ENCODE measurements at regions not wholly inside any gene's neighbourhood (a gene's known extent, or its start where the extent isn't known, plus 50 kb on each side); places are given as distances from the start of the nearest gene placed in this dataset.

DNA sequence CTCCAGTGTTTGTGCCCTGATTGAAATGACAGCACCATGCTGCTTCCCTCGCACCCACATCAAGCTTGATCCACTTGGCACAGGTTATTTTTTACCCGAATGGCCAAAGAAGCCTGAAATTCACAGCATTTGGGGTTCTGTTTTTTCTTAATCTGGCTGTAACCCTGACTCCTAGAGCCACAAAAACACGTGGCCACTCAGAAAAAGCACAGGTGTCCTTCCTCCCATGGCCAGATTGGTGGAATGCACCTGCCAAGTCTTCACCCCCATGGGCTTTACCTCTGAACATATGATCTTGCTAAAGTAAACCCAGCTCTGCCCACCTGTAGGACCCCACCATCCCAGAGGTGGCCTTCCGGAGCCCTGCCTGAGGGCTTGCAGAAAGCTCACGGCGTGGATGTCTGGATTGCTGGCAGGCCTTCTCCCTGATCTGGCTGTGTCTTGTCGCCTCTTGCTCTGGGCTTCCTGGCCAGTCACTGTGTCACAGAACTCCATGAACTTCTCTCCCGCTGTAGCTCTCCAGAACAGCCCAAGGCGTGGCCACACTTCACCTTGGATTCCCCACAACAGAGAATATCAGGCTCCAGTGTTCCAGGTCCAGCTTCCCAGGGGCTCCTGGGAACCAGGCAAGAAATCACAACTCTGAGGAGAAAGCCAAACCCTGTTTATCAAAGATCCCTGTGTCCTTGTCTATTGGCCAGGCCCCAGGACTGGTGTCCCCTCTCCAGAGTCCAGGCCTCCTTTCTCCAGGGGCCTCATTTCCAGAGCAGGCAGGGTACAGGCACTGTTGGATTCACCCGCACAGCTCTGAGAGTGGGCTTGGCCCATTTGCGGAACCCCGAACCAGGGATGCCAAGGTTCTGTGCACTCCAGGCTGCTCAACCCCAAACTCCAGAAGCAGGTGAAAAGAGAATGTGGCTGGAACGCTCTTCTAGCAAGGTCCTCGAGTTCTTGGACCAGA is 272.5 kb downstream of the SYK start:
- no peak for DNase-seq (ENCODE audit: low read depth, low spot score)
- no peak overlapping the region for H3K4me3 ChIP-seq (ENCODE audit: low read depth, low read length)
- TF ChIP-seq, protein P1, sequence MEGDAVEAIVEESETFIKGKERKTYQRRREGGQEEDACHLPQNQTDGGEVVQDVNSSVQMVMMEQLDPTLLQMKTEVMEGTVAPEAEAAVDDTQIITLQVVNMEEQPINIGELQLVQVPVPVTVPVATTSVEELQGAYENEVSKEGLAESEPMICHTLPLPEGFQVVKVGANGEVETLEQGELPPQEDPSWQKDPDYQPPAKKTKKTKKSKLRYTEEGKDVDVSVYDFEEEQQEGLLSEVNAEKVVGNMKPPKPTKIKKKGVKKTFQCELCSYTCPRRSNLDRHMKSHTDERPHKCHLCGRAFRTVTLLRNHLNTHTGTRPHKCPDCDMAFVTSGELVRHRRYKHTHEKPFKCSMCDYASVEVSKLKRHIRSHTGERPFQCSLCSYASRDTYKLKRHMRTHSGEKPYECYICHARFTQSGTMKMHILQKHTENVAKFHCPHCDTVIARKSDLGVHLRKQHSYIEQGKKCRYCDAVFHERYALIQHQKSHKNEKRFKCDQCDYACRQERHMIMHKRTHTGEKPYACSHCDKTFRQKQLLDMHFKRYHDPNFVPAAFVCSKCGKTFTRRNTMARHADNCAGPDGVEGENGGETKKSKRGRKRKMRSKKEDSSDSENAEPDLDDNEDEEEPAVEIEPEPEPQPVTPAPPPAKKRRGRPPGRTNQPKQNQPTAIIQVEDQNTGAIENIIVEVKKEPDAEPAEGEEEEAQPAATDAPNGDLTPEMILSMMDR (IDR thresholded peaks at IDR 0.05; ENCODE audit: low read depth, low read length) = no peak
- in situ Hi-C loops (cut with HindIII; ENCODE audit: low sequenced_read_pairs) = no loop called here

DNA sequence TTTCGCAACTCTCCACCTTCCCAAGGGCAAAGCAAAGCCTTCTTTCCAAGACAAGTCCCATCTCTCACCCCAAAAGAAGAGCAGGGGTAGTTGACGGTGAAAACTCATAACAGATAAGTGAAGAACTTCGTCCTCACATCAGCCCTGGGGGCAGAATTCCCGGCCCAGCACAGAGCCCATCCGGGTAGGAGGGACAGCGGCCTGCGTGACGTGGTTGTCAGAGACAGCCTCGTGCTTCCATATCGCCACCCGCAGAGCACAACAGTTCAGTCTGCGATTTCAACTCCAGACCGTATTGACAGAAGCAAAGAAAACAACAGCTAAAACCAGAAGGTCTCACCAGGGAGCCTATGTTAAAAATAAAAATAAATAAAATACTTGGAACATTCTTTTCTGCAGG is 273.2 kb downstream of the SYK start:
- in situ Hi-C loops (cut with HindIII; ENCODE audit: low sequenced_read_pairs) = no loop called here
- TF ChIP-seq, protein P1 (IDR thresholded peaks at IDR 0.05; ENCODE audit: low read depth, low read length) = no peak
- no peak overlapping the region for H3K4me3 ChIP-seq (ENCODE audit: low read depth, low read length)
- DNase-seq (ENCODE audit: low read depth, low spot score) = peak; percentile 68

DNA sequence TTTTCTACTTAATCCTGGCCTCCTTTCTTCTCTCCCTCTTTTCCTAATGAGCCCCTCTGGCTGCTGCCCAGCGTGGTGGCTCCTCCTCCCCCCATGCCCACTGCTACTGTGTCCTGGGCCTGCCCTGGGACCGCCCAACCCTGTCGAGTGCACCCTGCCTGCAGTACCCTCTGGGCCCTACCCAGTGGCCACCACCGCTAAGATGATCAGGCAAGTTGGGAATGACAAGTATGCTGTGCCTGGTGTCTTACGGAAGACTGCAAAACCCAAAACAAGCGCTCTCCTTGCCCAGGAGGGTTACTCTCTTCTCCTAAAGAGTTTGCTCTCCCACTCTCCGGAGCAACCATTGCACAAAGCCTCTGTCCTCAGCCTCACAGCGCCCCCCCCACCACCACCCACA is 273.7 kb downstream of the SYK start:
- in situ Hi-C loops (cut with HindIII; ENCODE audit: low sequenced_read_pairs) = no loop called here
- peak; percentile 24 for DNase-seq (ENCODE audit: low read depth, low spot score)
- H3K4me3 ChIP-seq (ENCODE audit: low read depth, low read length) = no peak overlapping the region
- TF ChIP-seq, protein P1 (IDR thresholded peaks at IDR 0.05; ENCODE audit: low read depth, low read length) = no peak

DNA sequence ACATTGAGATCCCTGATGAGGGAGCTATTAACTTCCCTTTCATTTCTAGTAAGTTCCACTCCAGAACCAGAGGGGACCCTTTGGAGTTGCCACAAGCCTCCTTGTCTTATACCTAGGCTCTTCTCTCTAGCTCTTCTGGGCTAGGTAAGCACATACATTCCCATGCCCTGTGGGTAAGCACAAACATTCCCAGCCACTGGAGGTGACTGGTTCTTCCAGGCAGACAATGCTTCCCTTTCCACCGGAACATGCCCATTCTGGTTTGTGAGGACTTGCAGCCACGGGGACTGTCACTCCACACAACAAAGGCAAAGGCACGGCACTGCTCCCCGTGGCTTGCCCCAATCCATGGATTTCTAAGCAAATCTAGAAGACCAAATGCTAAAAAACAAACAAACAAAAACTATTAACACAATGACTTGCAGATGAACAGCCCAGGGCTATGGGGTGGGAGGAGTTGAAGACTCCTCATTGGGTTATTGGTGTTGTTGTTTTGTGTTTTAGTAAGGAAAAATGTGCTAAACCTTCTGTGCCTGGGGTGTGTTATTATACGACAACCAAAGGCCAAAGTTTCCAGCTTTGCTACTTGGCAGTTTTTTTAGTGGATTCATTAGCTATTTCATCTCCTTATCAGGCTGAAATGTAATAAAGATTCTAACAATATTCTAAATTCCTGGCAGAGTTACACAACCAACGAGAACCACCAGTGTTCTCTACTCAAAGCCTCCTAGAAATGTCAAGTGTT is 276.2 kb downstream of the SYK start:
- TF ChIP-seq, protein P1 (IDR thresholded peaks at IDR 0.05; ENCODE audit: low read depth, low read length) = no peak
- no peak for DNase-seq (ENCODE audit: low read depth, low spot score)
- H3K4me3 ChIP-seq (ENCODE audit: low read depth, low read length) = no peak overlapping the region
- in situ Hi-C loops (cut with HindIII; ENCODE audit: low sequenced_read_pairs) = no loop called here

DNA sequence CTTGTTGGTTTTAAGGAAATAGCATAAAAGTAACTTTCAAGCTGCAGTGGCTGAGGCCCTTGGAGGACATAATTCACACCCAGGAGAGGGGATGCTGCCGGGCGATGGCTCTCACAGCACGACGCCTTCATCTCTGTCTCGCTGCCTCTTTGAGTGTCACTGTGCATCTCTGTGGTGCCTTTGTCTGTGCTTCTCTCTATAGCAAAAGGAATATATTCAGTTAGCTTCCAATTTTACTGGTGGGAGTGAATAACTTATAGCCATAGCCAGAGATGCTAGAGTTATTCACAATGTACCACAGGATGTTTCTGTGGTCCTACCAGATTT is 276.7 kb downstream of the SYK start:
- no peak for DNase-seq (ENCODE audit: low read depth, low spot score)
- no peak overlapping the region for H3K4me3 ChIP-seq (ENCODE audit: low read depth, low read length)
- TF ChIP-seq, protein P1 (IDR thresholded peaks at IDR 0.05; ENCODE audit: low read depth, low read length) = no peak
- in situ Hi-C loops (cut with HindIII; ENCODE audit: low sequenced_read_pairs) = no loop called here

DNA sequence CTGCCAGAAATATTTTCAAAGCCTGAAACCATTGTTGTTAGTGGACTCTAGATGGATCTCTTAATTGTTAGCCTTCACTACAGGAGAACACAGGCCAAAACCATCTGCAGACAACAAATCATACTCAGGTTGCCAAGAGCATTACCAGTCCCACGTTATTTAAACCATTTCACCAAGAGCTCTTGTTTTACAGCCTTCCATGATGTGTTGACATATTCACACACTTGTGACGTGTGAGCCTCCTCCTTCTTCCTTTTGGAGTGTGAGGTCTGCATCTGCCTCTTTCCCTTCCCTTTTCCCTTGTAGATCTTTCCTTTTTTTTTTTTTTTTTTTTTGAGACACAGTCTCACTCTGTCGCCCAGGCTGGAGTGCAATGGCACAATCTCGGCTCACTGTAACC is 279.0 kb downstream of the AUH start:
- no peak for DNase-seq (ENCODE audit: low read depth, low spot score)
- in situ Hi-C loops (cut with HindIII; ENCODE audit: low sequenced_read_pairs) = no loop called here

More for the DNA sequence above, 279.0 kb downstream of the AUH start:
- no peak overlapping the region for H3K4me3 ChIP-seq (ENCODE audit: low read depth, low read length)
- TF ChIP-seq, protein P1 (IDR thresholded peaks at IDR 0.05; ENCODE audit: low read depth, low read length) = no peak

Data from astrocyte of the spinal cord (primary cell).